ENCODE measurements at regions not wholly inside any gene's neighbourhood (a gene's known extent, or its start where the extent isn't known, plus 50 kb on each side); places are given as distances from the start of the nearest gene placed in this dataset.
A peak's percentile ranks its signal among the peaks of the same experiment; 100 is the strongest.
"Not testable (repeated sequence)": the region's sequence is repeated elsewhere in the genome, so short reads cannot be mapped to it uniquely, and the experiment has no call there.

DNA sequence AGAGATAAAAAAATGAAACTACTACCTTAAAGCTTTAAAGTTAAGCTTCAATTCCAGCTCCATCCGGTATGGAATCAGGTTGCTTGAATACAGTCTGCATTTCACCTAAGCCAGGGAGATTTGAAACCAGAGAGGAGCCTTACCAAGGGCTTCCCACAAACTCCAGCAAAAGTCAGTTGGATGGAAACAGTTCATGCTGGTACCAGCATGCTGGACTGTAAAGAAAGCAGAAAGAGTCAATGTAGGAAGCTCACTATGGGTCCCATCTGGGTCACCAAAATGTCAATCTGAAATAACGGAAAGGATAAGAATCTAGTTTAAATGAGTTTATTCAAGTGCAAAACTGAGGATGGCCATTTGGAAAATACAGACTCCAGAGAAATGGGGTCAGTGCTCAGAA, 65.3 kb downstream of the CDO1 start:
- DNase-seq: no peak

- DNase-seq: no peak
These were observed 67.4 kb downstream of the CDO1 start for GRCh38 chr5:115749016-115749415.

- DNase-seq: not testable (repeated sequence)
These were observed 77.2 kb downstream of the CDO1 start for GRCh38 chr5:115739245-115739644.

DNA sequence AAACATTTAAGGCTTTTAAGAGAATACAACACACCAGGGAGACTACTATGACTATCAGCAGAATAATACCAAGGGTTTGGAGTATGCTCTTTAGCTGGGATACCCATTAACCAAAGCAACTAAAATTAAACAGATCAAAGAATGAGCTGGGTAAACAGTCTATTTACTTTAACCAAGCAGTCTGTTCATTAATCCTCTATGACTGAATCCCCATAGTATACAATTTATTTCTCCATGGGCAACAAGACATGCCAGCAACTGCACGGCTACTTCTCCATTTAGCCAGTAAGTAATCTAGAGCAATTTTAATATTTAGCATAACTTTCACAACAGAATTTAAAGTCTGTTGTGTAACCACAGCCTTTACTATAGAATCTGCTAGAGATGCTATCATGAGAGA, 77.6 kb downstream of the CDO1 start:
- no peak for DNase-seq

- no peak for DNase-seq
These were observed 79.0 kb downstream of the CDO1 start for GRCh38 chr5:115737452-115737851.

- no peak for DNase-seq
These were observed 79.8 kb downstream of the CDO1 start for GRCh38 chr5:115736690-115737005.

DNA sequence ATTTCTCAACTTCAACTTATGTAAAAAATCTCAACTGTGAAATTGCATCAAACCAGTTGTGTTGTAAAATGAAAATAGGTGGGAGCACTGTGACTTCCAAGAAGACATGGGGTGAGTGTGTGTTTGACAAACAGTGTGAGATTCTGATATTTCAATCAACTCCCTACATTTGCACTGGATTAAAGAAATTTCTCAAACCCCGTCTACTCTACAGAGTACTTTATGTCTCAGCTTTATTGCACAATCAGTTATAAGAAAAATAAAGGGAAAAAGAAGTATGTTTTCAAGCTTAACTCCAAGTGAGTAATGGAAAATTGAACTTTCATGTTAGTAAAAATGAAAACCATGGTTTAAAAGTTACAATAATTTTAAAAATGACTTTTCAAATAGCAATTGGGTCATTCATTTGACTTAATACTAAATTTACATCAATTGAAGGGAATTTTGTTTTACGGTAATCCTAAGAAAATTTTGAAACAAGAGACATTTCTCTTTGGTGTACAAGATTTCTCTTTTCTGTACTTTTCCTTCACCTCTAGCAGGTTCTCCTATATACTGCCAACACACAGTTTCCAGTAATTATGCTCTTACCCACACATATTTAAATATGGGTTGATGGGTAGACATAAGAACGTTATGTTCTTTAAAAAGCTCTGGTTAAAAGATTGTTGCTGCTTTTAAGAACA, 80.3 kb downstream of the CDO1 start:
- DNase-seq: no peak

- peak; percentile 10 for DNase-seq
These were observed 81.1 kb downstream of the CDO1 start for GRCh38 chr5:115735108-115735998.

- no peak for DNase-seq
These were observed 82.9 kb downstream of the CDO1 start for GRCh38 chr5:115733607-115734006.

DNA sequence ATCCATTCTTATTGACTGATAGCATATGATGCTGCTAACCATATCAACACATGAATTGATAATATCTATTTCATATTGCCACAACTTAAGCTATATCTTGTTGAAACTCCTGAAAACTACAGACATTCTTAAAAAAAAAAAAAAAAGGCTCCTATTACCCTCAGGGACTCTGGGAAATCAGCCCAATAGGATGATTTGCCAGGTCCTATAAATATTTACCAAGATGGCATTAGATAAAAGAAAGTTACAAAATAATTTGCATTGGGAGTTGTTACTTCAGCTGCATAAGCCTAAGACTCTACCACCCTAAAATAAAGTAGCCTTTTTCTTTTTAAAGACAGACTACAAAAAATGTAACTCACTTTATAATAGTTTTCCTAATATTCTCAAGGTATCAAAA, 84.4 kb downstream of the CDO1 start:
- DNase-seq: no peak

DNA sequence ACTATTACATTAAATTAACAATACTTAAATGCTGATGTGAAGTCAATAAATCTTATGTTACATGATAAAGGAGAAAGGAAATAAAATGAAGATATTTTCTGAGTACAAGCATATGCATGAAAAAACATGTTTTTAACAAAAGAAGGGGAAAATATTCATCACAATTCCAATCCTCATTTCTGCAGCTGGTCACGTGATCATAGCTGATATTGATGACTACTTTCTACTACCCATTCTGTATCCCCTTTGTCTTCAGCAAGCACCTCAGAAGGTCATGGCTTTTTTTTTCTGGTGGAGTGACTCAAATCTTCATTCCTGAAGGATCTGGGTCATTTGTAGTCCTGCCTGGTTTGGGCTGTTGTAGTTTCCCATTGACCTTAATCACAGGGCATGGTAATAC, 90.9 kb downstream of the CDO1 start:
- no peak for DNase-seq

DNA sequence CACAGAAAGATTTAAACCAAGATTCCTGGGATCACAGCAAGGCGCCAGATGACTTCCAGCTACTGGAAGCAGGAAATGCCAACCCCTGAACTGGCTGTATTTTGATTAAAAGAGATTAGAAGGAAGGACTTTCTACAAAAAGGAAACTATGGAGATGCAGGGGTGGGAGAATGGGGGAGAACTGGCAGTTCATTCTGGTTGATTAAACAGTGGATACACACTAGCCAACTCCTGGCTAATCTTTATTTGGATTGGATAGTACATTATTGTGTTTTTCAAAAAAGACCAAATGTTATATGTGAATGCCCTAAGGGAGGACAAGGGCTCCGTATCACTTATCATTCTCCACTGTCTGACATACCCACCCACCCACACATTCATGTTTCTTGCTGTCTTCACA, 93.2 kb downstream of the CDO1 start:
- DNase-seq: no peak

- no peak for DNase-seq
These were observed 95.1 kb upstream of the TMED7 start for GRCh38 chr5:115720888-115721287.

DNA sequence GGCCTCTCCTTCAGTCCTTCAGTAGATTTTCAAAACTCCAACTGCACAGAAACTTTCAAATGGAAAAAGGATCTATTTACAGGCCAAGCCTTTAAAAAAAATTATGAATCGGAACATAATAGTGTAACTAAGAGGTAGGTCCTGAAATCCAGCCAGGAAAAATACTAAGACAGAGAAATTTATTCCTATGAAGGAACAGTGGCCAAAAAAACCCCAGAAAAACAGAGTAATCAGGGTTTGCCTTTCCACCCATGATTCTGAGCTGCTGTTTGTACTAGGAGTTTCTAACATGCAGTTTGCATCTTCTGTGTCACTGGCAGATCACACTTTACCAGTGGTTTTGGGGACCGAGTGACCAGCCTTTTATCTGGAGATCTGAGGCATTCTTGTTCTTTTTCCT, 93.1 kb upstream of the TMED7 start:
- DNase-seq: no peak

DNA sequence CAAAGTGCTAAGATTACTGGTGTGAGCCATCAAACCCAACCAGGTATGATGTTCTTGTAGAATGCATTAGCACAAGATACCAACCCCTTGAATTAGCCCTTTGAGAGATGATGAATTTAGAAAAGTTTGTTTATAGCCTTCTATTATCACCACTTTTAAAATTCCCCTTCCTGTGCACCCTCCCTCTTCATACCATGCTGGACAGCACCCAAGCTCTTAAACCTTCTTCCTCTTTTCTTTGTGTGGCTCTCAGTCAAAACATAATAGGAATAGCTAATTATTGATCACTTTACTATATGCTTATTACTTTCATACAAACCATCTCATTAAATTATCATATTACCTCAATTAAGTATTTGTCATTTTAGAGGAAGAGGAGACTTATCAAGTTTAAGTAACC, 87.6 kb upstream of the TMED7 start:
- no peak for DNase-seq

DNA sequence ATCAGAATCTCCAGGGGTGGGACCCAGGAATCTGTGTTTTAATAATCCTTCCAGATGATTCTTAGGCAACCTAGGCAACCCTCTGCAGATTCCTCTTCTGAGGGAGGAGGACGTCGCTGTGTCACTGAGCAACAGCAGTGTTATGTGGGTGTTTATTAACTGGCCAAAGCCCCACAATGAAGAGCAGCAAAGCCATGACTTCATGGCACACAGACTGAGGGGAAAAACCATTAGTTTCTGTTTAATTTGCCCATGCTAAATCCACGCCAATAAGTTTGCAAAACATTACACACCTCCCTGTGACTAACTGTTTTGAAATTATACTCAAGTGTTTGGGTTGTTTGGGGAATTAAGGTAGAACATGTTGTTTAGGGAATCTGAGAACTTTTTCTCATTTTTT, 83.7 kb upstream of the TMED7 start:
- DNase-seq: no peak

GRCh38 chr5:115708819-115709477, 83.1 kb upstream of the TMED7 start:
- DNase-seq: no peak

- DNase-seq: no peak
These were observed 77.7 kb upstream of the TMED7 start for GRCh38 chr5:115703514-115703913.

GRCh38 chr5:115702025-115702424, 76.2 kb upstream of the TMED7 start:
- no peak for DNase-seq

DNA sequence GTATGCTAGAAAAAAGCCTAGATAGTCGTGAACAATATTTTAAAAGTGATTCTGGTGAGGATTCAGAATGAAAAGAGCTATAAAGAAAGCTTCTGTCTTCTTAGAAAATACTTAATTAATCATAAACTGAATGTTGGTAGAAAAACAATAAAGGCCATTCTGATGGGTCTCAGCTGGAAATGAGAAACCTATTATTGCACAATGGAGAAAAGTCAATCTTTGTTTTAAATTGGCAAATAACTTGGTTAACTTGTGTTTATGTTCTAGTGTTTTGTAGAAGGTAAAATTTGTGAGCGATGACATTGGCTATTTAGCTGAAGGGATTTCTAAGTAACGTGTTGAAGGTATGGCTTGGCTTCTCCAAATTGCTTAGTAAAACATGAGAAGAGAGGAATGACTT, 74.1 kb upstream of the TMED7 start:
- no peak for DNase-seq

DNA sequence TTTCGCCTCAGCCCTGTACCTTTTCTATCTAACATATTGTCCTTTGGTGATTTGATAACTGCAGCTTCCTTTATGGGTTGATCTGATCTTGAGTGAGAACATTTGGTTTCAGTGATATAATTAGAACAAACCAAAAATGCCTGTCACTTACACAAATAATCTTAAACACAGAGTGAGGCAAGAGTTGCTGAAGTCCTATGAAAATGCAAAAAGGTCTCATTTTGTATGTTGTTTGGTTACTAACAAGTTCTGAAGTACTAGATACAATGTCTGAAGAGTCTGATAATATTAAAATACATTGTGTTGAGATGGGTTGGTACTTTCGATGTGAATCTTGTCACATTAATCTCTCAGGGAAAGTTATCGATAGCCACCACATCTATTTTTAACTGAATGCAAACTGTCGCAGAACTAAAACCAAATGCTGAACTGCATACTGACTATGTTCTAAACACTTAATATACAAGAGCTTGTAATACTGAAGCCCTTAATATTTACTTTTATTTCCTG, 70.4 kb upstream of the TMED7 start:
- no peak for DNase-seq

DNA sequence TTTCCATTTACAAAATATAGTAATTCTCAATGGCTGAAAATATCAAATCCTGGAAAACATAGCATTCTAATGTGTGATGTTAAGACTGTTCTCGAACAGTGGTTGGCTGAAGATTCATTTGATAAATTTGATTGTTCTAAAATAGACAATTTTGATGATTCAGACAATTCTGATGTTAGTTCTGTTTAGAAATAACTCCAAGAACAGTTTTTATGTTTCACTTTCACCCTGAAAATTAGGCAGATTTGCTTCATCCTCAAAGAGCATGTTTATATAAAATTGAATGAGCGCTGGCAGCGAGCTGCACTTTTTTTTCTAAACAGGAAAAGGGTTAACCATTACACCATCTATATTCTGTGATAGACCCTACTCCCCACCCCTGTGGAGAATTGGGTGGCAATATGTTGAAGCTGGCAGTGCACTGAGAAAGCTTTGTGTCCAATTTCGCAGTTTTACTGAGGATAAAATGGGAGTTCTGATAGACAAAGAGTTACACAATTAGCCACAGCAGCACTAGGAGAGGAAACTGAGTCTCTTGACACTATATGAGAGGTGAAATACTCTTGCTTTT, 69.6 kb upstream of the TMED7 start:
- no peak for DNase-seq

- DNase-seq: not testable (repeated sequence)
These were observed 66.0 kb upstream of the TMED7 start for GRCh38 chr5:115691814-115692213.

GRCh38 chr5:115686738-115687074, 60.9 kb upstream of the TMED7 start:
- no peak for DNase-seq

All from NCI-H1092 (cell line).